ENCODE measurements at regions not wholly inside any gene's neighbourhood (a gene's known extent, or its start where the extent isn't known, plus 50 kb on each side); places are given as distances from the start of the nearest gene placed in this dataset.

DNA sequence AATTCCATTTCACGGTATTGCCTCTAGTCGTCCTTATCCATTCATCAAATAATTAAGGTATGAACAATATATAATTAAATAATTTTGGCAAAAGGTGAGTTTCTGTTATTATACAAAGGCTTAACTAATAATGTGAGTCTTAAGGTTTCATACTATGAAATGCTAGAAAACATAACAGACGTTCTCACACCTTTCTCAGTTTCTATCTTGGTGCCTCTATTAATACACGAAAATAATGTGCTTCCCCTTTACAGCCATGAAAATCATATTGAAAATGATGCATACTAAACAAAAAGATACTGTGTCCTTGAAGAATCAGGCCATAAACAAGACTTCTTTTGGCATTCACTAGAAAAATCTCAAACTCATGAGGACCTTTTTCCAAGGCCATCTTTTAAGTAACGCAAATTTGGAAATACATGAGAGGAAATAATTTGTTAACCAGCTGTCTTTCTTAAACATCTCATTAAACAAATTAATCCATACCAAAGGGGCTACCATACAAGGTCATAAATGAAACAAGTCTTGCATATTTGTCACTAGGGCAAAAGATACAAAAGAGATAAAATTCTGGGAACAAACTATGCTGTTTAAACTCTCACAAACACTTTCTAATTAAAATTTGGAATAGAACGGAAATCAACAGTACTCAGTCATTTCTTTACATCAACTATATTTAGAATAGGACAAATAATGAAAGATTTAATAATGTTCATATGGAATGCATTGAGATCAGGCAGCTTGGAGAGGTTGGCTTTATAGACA, 53.9 kb upstream of the CAV2 start:
- DNase-seq (ENCODE audit: low spot score) = no peak

DNA sequence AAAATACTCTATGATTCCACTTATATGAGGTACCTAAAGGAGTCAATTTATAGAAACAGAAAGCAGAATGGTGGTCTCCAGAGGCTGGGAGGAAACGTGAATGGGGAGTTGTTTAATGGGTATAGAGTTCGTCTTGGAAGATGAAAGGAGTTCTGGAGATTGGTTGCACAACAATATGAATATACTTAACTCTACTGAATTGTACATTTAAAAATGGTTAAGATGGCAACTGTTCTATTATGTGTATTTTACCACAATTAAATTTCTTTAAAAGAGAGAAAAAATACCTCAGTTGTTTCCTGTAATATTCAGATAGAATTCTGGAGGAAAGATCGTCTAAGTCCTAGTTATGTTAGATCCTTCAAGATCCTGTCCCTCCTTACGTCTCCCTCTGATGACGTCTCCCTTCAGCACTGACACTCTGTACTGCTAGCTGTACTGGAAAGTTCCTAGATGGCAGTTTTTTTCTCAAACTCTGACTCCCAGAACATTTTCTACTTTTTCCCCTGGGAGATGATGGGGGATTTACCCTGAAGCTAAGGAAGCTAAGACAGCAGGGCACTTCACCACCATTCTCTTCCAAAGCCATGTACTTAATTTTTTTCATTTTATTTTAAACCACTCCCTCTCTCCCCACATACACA, 53.2 kb upstream of the CAV2 start:
- peak; percentile 92 for DNase-seq (ENCODE audit: low spot score)

DNA sequence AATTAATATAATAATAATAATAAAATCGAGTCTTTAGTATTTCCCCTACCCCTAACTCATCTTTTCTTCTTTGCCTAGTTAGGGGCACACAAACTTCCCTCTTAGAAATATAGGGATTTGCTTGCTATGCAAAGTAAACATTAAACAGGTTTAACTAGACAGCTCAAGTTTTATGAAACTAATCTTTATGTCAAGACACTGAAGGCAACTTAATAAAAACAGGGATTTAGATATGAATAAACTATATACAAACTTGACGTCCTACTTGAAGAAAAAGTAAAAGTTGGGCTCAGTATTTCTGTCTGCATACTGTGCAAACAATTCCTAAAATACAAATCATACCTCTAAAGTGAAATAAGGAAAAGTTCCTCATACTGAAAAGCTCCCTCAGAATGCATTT, 52.1 kb upstream of the CAV2 start:
- DNase-seq (ENCODE audit: low spot score) = peak; percentile 79

DNA sequence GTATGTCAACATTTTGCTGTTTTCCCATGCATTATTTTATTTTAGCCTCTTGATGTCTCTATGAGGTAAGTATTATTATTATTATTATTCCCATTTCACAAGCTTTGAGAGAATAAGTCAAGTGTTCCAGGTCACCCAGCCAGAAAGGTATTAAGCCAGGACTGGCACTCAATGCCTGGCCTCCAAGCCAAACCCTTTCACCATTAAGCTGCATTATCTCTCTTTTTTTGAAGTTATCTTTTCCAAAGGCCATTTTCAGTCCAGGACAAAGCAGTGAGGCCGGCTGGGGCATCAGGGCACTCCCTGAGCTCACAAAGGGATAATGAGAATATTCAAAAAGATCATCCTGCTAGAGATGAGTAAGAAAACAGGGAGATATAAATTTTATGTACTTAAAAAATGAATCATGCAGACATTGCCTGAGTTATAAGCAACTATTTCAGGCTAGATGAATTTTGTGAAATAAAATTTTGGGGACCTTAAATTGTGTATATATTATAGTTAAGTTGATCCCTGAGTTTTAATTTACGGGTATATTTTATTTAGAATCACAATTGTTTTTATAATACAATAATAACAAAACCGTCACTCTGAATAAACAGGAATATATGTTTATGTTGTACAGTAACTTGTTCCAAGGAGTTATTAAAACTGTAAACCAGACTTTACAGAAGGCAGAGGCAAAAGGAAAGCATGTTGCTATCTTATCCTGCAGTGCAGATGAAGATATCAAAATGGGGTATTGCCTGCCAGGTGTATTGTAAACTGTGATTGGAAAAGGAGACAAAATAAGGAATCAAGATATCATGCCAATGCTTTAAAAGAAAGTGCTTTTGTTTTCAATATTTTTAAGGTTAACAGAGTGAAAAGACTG, 51.3 kb upstream of the CAV2 start:
- peak; percentile 79 for DNase-seq (ENCODE audit: low spot score)

DNA sequence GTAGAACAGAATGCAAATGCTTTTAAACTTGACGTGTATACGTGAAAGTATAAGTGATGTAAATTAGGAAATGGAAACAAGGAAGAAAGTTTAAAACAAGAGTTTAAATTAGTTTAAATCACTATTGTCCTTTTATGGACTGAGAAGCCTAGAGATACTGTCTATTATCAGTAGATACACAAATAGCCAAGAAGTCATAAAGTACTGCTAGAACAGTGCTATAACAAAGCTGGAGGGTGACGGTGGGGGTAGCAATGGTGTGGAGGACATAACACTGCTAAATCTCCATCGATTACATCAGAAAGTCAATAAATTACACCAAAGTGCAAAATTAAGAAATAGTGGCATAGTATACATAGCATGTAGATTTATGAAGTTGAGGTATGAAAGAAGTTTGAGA, 50.1 kb upstream of the CAV2 start:
- DNase-seq (ENCODE audit: low spot score) = no peak

All from umbilical cord (tissue), 1 donor.